ENCODE measurements at regions not wholly inside any gene's neighbourhood (a gene's known extent, or its start where the extent isn't known, plus 50 kb on each side); places are given as distances from the start of the nearest gene placed in this dataset.

- DNase-seq, result no peak
Observed at GRCh38 chr7:16046041-16046440, 359.6 kb upstream of the MEOX2 start.

- no peak for DNase-seq
Observed at GRCh38 chr7:16045296-16045695, 358.8 kb upstream of the MEOX2 start.

DNA sequence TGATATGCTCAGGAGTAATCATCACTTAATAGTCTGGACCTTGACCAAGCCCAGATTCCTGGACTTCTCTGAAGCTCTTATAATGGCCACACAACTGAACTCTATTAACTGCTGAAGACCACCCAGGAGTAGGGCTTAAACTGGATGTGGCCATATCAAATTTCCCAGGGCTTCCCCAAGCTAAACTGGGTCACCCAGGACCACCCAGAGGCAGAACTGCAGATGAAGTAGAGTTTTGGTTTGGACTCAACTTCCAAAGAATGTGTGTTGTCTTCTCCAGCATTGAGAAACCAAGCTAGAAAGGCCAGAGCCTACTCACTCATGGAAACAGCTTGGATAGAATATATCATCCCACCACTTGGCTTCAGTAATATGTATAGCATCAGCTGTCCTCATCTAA lies 358.2 kb upstream of the MEOX2 start:
- no peak for DNase-seq

GRCh38 chr7:16040346-16040745 lies 353.9 kb upstream of the MEOX2 start:
- no peak for DNase-seq

DNA sequence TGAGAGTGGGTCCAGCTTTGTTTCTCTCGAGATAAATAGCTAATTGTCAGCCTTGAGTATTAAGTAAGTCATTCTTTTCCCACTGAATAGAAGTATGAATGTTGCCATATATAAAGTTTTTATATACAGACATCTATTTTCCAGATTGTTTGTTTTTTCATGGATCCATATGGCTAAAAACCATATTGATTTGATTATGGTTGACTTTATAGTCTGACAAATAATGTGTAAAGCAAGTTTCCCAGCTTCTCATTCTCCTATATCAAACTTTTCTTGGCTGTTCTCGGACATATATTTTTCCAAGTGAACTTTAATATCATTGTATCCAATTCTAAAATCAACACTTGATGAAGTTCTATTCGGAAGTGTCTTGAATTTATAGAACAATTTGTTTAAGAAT lies 352.4 kb upstream of the MEOX2 start:
- DNase-seq, result no peak

GRCh38 chr7:16035392-16035791 lies 348.9 kb upstream of the MEOX2 start:
- DNase-seq, result no peak

GRCh38 chr7:16034866-16035265 lies 348.4 kb upstream of the MEOX2 start:
- DNase-seq, result no peak

DNA sequence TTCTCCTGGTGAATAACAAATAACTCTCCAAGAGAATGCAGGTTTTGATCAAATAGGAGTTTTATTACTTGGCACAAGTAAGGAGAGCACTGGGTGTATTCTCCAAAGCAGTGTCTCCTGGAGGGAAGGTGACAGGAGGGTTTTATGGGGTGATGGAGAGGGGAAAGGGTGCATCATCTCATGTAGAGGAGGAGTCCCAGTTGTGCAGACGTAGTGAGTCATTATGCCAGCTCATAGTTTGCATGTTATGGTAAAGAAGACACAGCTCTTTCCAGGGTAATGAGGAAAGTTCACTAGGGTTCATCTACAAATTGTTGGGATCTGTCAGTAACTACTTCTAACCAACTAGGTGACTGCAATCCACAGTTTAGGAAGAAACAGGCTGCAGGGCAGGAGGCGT lies 347.9 kb upstream of the MEOX2 start:
- no peak for DNase-seq

DNA sequence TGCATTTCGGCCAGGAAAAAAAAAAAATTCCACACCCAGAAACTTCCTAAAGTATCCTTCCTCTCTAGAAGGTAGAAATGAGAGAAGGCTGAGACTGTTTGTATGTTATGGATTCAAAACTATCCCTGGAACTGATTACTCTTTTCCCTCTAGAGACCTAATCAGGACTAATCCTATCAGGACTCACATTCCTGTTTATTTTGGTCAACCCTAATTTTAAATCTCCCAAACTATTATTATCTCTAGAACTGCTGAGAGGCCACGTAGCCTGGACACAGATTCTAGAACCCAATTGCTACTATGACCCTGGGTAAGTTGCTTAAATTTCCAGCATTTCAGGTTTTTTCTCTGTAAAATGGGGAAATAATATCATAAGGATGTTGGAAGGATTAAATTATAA lies 346.8 kb upstream of the MEOX2 start:
- no peak for DNase-seq

GRCh38 chr7:16028636-16029035 lies 342.2 kb upstream of the MEOX2 start:
- no peak for DNase-seq

GRCh38 chr7:16028103-16028502 lies 341.6 kb upstream of the MEOX2 start:
- no peak for DNase-seq

DNA sequence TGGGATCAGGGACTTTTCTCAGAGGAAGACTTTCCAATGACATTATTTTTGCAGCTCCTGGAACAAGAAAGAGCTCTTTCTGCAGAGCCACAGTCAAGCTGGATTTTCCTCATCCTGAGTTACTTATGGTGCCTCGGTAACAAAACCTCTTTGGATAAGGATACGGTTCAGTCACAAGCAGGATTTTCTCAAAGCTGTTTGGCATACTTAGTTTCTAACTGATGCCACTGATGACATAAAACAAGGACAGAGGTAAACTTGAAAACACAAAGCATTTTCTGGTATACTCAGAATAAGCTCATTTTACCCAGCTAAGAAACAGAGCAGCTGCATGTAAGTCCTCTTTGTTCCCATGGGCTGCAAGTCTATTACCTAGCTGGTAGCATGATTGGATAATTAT lies 340.9 kb upstream of the MEOX2 start:
- DNase-seq, result no peak

- DNase-seq, result no peak
Observed at GRCh38 chr7:16026253-16027020, 340.0 kb upstream of the MEOX2 start.

GRCh38 chr7:16025696-16026095 lies 339.2 kb upstream of the MEOX2 start:
- DNase-seq, result no peak

- no peak for DNase-seq
Observed at GRCh38 chr7:16023503-16023902, 337.0 kb upstream of the MEOX2 start.

DNA sequence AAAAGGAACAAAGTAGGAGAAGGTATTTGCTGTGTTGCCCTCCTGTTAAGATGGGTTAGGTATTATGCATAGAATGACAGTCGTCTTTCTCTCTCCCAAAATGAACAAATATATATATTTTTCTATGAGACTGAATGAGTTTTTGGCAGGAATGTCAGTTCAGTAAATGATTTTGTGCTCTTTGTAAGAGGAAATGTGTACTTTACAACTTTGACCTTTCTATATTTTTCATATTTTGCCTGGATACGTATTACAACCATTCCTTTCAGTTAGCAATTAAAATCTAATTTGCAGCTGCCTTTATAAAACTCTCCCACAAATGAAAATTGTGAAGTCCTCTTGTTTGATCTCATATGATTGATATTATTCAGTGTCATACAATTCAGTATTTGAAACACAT lies 336.6 kb upstream of the MEOX2 start:
- no peak for DNase-seq

DNA sequence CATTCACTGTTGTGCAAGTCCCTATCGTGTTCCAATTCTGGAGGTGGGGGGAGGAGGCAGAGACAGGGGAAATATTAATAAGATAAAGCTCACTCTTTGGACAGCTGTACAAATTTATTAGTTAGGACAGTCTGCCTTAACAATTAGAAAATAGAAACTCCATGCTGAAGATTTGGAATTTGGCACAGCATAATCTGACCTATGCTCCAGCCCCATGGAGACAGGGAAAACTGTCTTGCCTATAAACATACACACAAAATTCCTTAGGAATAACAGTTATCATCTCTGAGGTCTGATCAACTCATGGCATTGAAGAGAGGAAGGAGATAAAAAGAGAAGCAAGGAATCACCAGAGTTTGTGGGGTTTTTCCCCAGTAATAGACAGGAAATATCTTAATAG lies 335.4 kb upstream of the MEOX2 start:
- no peak for DNase-seq

DNA sequence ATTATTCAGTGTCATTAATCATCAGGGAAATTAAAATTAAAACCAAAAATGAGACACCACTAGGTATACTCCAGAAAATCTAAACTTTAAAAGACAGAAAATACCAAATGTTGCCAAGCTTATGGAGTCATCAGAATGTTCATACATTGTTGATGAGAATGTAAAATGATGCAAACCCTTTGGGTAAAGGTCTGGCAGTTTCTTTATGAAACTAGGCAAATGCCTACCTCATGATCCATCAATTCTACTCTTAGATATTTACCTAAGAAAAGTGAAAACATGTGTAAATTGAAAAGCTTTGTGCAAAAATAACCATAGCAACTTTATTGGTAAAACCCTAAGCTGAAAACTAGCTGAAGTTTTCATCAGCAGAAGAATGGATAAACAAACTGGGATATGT lies 329.5 kb upstream of the MEOX2 start:
- no peak for DNase-seq

DNA sequence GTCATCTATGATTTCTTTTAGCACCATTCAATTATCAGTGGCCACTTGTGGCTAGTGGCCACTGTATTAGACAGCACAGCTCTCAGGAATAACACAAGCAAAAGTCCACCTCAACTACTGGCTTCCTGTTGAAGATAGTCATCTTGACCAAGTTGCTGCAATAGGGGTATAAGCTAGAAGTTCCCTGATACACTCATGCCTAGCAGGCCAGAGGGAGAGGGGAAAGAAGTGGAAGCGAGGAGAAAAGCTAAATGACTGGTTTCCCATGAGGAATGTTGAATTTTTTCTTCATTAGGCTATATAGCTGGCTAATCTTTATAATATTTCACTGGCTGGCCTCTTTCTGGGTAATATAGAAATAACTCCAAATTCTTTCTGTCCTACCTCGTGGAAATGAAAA lies 327.5 kb upstream of the MEOX2 start:
- DNase-seq, result no peak

DNA sequence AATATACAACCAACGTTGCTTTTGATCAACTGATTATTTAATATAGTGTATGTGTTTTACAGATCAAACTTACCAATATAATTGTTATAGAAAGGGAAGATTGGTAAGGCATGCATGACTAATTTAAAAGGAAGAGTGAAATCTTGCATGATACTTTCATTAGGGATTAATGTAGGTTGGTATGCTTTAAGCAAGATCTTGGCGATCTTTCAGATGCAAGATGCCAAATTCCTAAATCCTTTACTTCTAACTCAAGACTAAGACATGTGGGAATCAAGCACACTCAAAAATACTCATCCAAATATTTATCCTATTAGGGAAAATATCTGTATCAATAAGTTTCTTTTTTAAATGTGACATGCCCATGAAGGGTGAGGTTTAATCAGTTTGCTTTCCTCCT lies 321.4 kb upstream of the MEOX2 start:
- no peak for DNase-seq

- DNase-seq, result no peak
Observed at GRCh38 chr7:16004702-16005101, 318.2 kb upstream of the MEOX2 start.

- no peak for DNase-seq
Observed at GRCh38 chr7:16001477-16001876, 315.0 kb upstream of the MEOX2 start.

GRCh38 chr7:15998617-15999016 lies 312.1 kb upstream of the MEOX2 start:
- no peak for DNase-seq

DNA sequence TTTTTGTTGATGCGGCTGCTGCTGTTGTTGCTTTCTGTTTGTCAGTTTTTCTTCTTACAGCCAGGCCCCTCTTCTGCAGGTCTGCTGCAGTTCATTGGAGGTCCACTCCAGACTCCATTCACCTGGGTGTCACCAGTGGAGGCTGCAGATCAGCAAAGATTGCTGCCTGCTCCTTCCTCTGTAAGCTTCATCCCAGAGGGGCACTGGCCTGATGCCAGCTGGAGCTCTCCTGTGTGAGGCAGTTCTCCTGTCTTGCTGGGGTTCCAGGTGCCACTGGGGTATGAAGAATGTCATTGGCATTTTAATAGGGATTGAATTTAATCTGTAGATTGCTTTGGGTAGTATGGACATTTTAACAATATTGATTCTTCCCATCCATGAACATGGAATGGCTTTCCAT lies 308.5 kb upstream of the MEOX2 start:
- DNase-seq, result no peak

DNA sequence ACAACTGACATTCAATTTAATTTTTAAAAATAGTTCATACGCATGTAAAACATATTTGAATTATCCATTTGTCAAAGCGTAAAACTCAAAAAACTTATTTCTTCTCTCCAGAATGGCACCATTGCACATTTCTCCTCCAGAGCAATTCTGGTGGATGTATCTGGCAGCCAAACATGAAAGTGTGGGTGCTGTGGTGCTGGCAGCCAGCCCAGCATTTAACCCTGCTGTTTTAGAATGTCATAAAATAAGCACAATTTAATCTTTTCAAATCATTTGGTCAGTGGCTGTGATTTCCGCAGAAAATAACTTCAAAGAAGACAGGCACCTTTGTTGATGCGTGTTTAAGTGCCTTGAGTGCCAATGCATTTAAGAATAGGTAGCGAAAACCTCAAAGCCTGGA lies 302.7 kb upstream of the MEOX2 start:
- DNase-seq, result no peak
